Panc1 (cell line): ENCODE measurements at regions not wholly inside any gene's neighbourhood (a gene's known extent, or its start where the extent isn't known, plus 50 kb on each side); places are given as distances from the start of the nearest gene placed in this dataset.

Source experiments
- ATAC-seq: fragments of 200-7000 bp; cut with Tn5 transposase; 2 replicates; pipeline ENCODE4 v1.9.1; 2020; ENCODE audit warnings: mild to moderate bottlenecking, moderate library complexity
- BruUV-seq: library from RNA; stranded (reverse); fragments of 400-500 nt; replicated peaks from 2 replicates; lab custom pipeline; 2021; lab: Mats Ljungman, UMichigan
- CTCF ChIA-PET: fragments of 300-600 bp; sonication (Branson Sonifier 250); formaldehyde crosslinking; loops from one replicate; lab custom pipeline; 2022; ENCODE audit warnings: antibody characterized with exemption; lab: Charles Lee
- POLR2A ChIA-PET: fragments of 300-600 bp; sonication (Branson Sonifier 250); formaldehyde crosslinking; loops from one replicate; lab custom pipeline; 2022; ENCODE audit warnings: antibody characterized with exemption; lab: Charles Lee
- DNase-seq: peaks from one replicate; pipeline ENCODE4 v3.0.0-alpha.2; 2010; ENCODE audit warnings: low read depth, low spot score
- H3K27ac ChIP-seq: 2 replicates; pipeline ENCODE4 v1.5.1; 2011; ENCODE audit warnings: mild to moderate bottlenecking, low read length, inconsistent platforms
- H3K27me3 ChIP-seq: fragments of 200-500 bp; sonication (Bioruptor generic); 2 replicates; pipeline ENCODE4 v1.6.0; 2014; ENCODE audit warnings: low read length, inconsistent platforms; ENCODE audit not compliant: control insufficient read depth, insufficient read depth
- H3K36me3 ChIP-seq: fragments of 200-500 bp; sonication (Bioruptor generic); 2 replicates; pipeline ENCODE4 v1.5.1; 2014; ENCODE audit warnings: inconsistent platforms, mild to moderate bottlenecking, low read length, moderate library complexity; ENCODE audit not compliant: control insufficient read depth, insufficient read depth
- H3K4me1 ChIP-seq: 2 replicates; pipeline ENCODE4 v1.5.1; 2011; ENCODE audit warnings: inconsistent platforms, mild to moderate bottlenecking, low read length, moderate library complexity; ENCODE audit not compliant: control insufficient read depth, insufficient read depth
- H3K4me3 ChIP-seq, 2 experiments: 2 replicates each; pipeline ENCODE4 v1.5.1; 2011 to 2012; ENCODE audit warnings: low read depth in 2 of 2, low read length in 2 of 2, mild to moderate bottlenecking in 2 of 2, inconsistent platforms in 1 of 2, moderate library complexity in 1 of 2
- H3K9me3 ChIP-seq: fragments of 200-500 bp; sonication (Bioruptor generic); 2 replicates; pipeline ENCODE4 v1.5.1; 2014; ENCODE audit warnings: low read depth, mild to moderate bottlenecking, inconsistent platforms, low read length, moderate library complexity; ENCODE audit not compliant: control insufficient read depth, insufficient read depth
- CTCF ChIP-seq: fragments of 450-650 bp; IDR thresholded peaks from 2 replicates; pipeline ENCODE4 v1.5.1; 2017; ENCODE audit warnings: mild to moderate bottlenecking
- POLR2AphosphoS5 ChIP-seq: IDR thresholded peaks from 2 replicates; pipeline ENCODE4 v1.6.1; 2012; ENCODE audit warnings: mild to moderate bottlenecking, low read depth, low read length, moderate library complexity
- REST ChIP-seq, 2 experiments: IDR thresholded peaks; 2 replicates each; pipeline ENCODE4 v1.6.1; 2011 to 2012; ENCODE audit warnings: low read depth in 2 of 2, control low read depth in 1 of 2, low read length in 1 of 2, mild to moderate bottlenecking in 1 of 2, moderate library complexity in 1 of 2; ENCODE audit not compliant: insufficient read depth in 1 of 2
- SIN3A ChIP-seq: IDR thresholded peaks from 2 replicates; pipeline ENCODE4 v1.6.1; 2012; ENCODE audit warnings: low read depth, mild to moderate bottlenecking, low read length, moderate library complexity, borderline replicate concordance; ENCODE audit not compliant: insufficient read depth
- TCF7L2 ChIP-seq: IDR thresholded peaks from 2 replicates; pipeline ENCODE4 v1.6.1; 2011; ENCODE audit warnings: mild to moderate bottlenecking, low read depth, low read length, inconsistent platforms
- in situ Hi-C: cut with HindIII; loops from 2 replicates; pipeline ENCODE4 v1.10.0; 2016; ENCODE audit warnings: low sequenced_read_pairs, low pct_unique_long_range_greater_than_20kb
- intact Hi-C: fragments of 100-400 bp; cut with micrococcal nuclease; formaldehyde crosslinking; loops from one replicate; pipeline ENCODE4 v1.10.0; 2022; ENCODE audit not compliant: unreplicated experiment

GRCh38 chr13:34777914-34778303 lies 164.2 kb upstream of the NBEA start:
- Histone ChIP-seq H3K4me1 (no peaks in the 10 kb centered on the region), H3K9me3 (no peaks in the 10 kb centered on the region), H3K27ac (no peak overlapping the region), H3K36me3 (no peaks in the 10 kb centered on the region), H3K4me3 (no peak overlapping the region), H3K27me3 (no peaks in the 10 kb centered on the region)
- TF ChIP-seq REST (IDR thresholded peaks at IDR 0.05; ENCODE audit: insufficient read depth in 1 of 2, low read depth in 2 of 2, low read length in 1 of 2) (no peak), POLR2AphosphoS5 (no peak), SIN3A (no peak), TCF7L2 (no peak), CTCF (no peak)
- POLR2A ChIA-PET: no interaction called here
- no peak for DNase-seq
- no peak for ATAC-seq
- intact Hi-C loops: no loop called here
- BruUV-seq: no TSS peak
- CTCF ChIA-PET: no interaction called here
- in situ Hi-C loops: no loop called here

- Histone ChIP-seq H3K36me3 (no peaks in the 10 kb centered on the region), H3K4me1 (no peaks in the 10 kb centered on the region), H3K27ac (no peak overlapping the region), H3K27me3 (no peaks in the 10 kb centered on the region), H3K4me3 (no peak overlapping the region), H3K9me3 (no peaks in the 10 kb centered on the region)
- peak; percentile 22 for TF ChIP-seq CTCF
- TF ChIP-seq REST (IDR thresholded peaks at IDR 0.05; ENCODE audit: insufficient read depth in 1 of 2, low read depth in 2 of 2, low read length in 1 of 2): no peak
- no TSS peak for BruUV-seq
- ChIA-PET CTCF (no interaction called here), POLR2A (no interaction called here)
- no peak for ATAC-seq
- in situ Hi-C loops (no loop called here), intact Hi-C loops (no loop called here)
- DNase-seq: no peak
These were observed 162.9 kb upstream of the NBEA start for GRCh38 chr13:34779171-34779570.
